SKM-1 (cell line): ENCODE measurements at regions not wholly inside any gene's neighbourhood (a gene's known extent, or its start where the extent isn't known, plus 50 kb on each side); places are given as distances from the start of the nearest gene placed in this dataset.

ENCODE experiments used
- DNase-seq: peaks from one replicate; lab custom pipeline; 2025; ENCODE audit not compliant: unreplicated experiment; lab: John Stamatoyannopoulos, UW

GRCh38 chr5:8457187-8458037, 588.5 kb downstream of the MTRR start:
- peak; percentile 36 for DNase-seq

DNA sequence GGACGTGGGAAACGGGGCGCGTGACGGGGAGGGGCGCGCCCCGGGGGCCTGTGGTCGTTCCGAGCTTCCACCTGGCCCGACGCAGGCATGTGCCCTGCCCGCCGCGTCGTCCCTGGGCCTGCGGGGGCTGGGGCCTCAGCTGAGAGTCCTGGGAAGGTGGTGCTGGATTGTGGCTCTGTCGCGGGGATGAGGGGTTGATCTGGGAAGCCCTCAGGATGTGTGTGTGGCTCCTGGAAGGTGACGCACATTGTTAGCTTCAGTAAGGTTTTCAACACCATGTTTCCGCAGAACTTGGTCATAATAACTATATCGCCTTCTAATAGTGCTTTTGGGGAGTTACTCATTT, 589.1 kb downstream of the MTRR start:
- DNase-seq = no peak

GRCh38 chr5:8461543-8461942, 592.6 kb downstream of the MTRR start:
- DNase-seq = no peak

DNA sequence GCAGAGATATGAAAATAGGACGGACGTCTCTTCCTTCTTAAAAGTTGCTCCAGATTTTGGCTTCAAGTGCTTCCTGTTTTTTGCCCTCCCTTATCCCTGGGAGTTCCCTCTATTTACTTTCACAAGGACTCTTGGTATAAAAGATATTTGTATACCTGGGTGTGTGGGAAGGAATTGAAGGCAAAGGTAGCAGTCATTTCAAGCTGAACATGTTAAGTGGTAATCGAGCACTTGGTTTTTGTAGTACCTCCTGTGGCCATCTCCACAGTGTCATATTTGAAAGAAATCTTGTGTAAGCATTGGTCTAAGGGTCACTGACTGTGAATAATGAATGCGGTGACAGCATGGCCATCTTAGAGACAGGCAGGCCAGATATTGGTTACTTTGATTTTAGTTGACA, 593.6 kb downstream of the MTRR start:
- no peak for DNase-seq

- no peak for DNase-seq
These were observed 601.5 kb downstream of the MTRR start for GRCh38 chr5:8470489-8470888.

GRCh38 chr5:8471581-8471980, 602.6 kb downstream of the MTRR start:
- no peak for DNase-seq

DNA sequence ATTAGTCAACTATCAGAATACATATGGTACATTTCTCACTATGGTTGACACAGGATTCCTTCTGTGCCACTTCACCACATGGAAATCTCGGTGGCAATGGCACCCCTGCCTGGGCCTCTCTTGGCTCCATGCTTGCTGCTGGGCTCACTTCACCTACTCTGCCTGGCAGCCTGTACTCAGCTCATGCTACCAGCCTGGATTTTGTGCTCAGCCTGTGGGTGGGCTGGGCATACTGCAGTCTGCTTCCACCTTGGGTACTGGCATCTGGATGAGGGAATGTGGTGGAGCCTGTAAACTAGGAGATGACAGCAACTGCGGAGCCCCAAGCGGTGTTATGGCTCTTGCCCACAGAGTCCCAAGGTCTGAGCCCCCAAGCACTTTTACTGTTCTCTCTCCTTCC, 604.1 kb downstream of the MTRR start:
- no peak for DNase-seq

GRCh38 chr5:8473827-8474568, 605.0 kb downstream of the MTRR start:
- no peak for DNase-seq

- no peak for DNase-seq
These were observed 605.6 kb downstream of the MTRR start for GRCh38 chr5:8474569-8474930.

GRCh38 chr5:8478326-8478725, 609.4 kb downstream of the MTRR start:
- DNase-seq = no peak

DNA sequence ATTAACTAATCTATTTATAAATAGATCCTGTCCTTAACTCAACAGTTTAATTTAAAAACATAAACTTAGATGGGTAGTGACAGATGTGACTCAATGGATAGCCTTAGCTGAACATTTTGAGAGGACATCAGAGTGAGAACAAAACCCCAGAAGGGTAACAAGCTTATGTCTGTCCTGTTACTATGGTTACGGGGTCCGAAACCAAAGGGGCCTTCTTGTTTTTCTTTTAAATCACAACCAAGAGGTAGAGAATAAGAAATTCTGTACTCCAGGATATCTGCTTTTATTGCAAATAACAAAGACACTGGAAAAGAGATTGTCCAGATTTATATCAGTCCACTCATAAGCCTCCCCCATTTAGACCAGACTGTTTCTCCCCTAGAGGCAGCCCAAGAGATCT, 612.1 kb downstream of the MTRR start:
- no peak for DNase-seq

GRCh38 chr5:8491254-8491653, 622.3 kb downstream of the MTRR start:
- no peak for DNase-seq

DNA sequence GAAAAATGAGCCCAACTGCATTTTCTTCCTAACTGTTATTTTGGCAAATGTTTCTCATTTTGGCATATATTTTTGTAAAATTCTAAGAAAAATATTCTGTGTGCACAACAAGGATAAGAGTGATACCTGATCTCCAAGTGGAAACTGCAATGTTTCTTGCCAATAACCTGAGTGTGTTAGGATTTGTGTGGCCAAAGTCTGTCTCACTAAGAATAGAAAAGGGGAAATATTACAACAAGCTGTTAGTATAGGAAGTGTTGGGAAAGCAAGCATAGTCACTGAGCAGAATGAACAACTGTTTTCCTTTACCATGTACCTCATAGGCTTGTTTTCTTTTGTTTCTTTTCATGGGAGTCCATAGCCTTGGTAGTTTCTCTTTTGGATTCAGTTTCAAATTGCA, 624.2 kb downstream of the MTRR start:
- peak; percentile 14 for DNase-seq

GRCh38 chr5:8500426-8500825, 631.5 kb downstream of the MTRR start:
- no peak for DNase-seq

DNA sequence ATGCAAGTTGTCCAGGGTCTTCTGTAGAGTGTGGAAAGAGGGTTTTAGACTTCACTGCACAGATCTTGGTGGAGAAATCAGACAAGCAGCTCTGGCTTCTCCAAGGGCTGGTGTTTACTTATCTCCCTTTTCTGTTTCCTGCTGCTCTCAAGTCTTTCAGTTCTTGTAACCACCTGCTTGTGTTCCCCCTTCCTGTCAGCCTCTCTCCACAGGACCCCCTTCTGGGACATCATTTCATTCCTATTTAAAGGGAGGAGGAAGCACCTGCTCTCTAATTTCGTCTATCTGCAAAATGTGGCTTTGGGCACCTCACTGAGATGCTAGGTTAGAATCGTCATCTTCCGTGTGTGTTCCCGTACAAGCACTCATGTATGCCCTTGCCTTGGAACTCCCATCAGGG, 636.2 kb downstream of the MTRR start:
- DNase-seq = no peak

DNA sequence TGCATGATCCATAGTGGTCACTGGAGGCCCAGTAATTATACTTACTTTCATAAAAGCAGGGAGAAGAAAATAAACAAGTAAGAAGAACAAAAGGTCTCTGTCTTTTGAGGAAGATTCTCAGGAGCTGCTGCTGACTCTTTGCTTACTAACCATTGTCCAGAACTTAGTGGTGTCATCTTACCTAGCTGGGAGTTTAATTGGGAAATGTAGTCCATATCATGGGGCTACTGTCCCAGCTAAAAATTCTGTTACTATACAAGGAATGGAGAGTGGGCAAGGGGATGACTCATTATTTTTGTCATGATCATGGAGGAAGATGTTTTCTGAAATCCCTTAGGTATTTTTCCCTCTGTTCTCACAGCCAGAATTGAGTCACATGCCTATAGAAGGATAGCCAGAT, 639.3 kb downstream of the MTRR start:
- no peak for DNase-seq

- DNase-seq = no peak
These were observed 647.4 kb downstream of the MTRR start for GRCh38 chr5:8516356-8516755.

GRCh38 chr5:8517456-8517855, 648.5 kb downstream of the MTRR start:
- DNase-seq = peak; percentile 81

- DNase-seq = no peak
These were observed 652.0 kb downstream of the MTRR start for GRCh38 chr5:8520917-8521316.

- DNase-seq = no peak
These were observed 653.0 kb downstream of the MTRR start for GRCh38 chr5:8521991-8522390.

DNA sequence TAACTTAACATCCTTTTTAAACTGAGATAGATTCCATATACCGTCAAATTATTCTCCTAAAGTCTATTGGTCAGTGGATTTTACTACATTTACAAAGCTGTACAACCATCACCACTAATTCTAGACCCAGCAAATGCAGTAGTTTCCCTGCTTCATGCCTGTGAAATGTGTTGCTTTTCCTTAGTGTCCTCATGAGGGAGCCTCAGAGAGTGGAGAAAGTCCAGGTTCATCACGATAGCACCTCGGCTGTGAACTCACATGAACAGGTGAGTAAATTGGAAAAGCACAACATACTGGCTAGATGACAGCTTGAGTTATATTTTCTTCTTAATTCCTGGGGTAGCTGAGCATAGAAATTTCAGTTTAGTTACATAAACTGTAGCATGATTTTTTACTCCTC, 653.7 kb downstream of the MTRR start:
- no peak for DNase-seq

- DNase-seq = no peak
These were observed 654.6 kb downstream of the MTRR start for GRCh38 chr5:8523501-8523900.

DNA sequence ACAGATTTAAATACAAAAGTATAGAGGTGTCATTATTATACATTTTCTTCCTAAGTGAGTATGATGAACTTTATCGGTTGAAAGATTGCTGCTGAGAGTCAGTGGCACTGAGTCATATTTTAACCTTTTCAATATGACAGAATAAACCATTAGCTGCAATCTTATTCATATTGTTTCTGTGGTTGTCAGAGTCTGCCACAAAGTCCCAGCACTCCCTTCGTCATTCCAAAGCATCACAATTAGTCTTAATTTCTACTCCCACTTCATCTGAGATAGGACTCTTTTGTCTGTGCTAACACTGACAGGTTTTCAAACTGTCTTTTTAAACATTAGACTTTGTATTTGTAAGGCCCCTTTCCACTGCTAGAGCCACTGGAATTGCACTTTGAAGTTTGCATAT, 656.9 kb downstream of the MTRR start:
- DNase-seq = no peak
